Muscle of arm (tissue), 1 donor: ENCODE measurements at regions not wholly inside any gene's neighbourhood (a gene's known extent, or its start where the extent isn't known, plus 50 kb on each side); places are given as distances from the start of the nearest gene placed in this dataset.
"Not testable (repeated sequence)": the region's sequence is repeated elsewhere in the genome, so short reads cannot be mapped to it uniquely, and the experiment has no call there.

Source experiments
- DNase-seq: peaks from one replicate; pipeline ENCODE4 v3.0.0-alpha.2; 2013

DNA sequence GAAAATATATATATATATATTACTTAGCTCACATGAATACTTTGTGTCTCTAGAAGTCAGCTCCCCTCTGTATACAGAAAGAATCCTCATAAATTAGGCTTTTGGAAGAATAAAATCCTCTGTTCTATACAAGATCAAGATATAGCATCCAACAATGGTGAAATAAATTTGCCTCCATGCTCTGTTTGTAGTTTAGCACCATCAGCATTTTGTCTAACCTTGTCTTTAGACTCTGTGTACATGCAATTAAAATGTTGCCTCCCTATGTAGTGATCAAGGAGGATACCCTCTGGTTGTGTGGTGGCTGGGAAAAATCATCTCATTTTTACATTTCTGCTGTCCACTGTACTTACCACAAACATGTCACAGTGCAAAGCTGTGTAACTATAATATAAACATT is 189.7 kb downstream of the C7orf25 start:
- no peak for DNase-seq

DNA sequence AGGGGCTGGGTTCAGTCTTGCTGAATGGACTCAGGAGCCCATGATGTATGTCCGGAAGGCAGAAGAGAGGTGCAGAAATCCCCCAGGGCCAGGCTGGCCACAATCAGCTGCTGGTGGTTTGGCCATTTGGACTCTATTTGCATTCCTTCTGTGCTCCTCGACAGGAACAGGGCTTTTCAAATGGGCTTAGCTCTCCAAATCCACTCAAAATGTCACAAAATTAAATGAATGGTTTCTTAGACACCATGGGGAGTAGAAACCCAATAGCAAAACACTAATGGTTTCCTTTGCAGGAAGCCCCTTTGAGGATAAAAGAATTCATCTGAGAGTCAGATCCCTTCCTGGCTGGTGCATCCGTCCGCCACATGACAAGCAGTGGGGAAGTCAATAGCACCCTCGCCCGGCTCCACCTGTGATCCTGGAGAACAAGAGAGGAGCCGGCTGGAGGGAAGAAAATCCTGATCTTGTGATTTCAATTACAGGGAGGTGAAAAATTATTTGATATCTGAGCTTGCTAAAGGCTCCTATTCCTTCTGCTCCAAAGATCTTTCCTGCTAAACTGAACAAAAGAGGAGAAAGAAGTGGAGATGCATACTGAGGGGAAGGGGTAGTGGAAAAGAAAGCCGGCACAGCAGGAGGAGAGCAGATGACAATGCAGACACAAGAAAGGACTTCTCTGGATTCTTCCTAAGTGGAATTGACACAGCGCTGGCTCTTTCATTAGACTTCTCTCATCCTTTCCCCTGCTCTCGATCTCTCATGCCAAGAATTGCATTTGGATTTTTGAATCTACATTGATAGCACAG is 190.7 kb downstream of the C7orf25 start:
- no peak for DNase-seq

DNA sequence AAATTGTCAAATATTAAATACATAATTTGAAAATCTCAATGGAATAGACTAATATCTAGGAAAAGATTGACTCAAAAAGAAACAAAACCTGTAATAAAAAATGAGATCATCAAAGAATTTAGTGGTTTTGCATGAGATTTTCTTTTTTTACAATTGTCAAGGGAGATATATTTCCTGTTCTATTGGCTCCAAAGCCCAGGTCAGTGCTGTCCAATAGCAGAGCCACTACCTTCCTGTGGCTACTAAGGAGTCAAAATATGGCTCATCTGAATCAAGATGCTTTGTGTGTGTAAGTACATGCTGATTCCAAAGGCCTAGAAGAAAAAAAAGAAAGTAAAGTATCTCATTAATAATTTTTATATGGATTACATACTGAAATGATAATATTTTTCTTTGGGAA is 191.9 kb downstream of the C7orf25 start:
- DNase-seq: no peak

DNA sequence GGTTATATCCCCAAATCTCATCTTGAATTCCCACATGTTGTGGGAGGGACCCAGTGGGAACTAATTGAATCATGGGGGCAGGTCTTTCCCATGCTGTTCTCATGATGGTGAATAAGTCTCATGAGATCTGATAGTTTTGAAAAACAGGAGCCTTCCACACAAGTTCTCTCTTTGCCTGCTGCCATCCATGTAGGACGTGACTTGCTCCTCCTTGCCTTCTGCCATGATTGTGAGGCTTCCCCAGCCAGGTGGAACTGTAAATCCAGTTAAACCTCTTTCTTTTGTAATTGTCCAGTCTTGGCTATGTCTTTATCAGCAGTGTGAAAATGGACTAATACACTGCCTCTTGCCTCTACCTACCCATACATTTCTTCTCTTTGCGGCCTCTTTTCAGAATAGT is 193.4 kb downstream of the C7orf25 start:
- not testable (repeated sequence) for DNase-seq

DNA sequence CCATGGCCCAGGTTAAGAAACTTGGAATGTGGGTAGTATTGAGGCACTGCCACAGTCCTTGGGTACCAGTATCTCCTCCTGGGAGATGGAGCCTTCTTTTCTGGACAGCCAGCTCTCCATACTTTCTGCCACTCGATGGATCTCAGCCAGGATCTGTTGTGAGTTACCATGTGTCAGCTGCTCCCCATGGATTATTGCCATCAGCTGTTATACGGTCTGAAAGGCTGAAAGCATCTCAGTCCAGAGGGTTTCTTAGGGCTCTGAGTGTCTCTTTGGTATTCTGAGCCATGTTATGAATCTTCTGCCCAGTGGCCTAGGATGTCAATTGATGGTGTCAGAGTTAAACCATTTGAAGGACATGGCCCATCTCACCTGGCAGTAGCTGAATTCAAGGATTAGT is 197.5 kb downstream of the C7orf25 start:
- no peak for DNase-seq

DNA sequence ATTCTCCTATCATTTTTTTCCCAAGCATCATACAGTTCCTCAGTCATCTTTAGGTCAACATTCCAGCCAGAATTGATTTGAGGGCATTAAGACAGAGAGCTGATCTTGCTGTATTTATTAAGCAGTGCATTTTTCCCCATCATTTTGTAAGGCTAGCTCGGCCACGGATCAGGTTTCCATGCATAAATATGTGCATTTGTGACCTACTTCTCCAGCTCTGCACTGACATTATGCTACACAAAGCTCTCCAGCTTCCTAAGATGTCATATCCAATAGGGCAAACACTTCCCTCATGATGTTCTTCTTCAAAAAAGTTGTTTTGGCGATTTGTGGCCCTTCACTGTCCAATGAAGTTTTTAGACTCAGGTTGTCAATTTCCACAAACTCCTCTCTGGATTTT is 202.6 kb downstream of the C7orf25 start:
- DNase-seq: no peak

DNA sequence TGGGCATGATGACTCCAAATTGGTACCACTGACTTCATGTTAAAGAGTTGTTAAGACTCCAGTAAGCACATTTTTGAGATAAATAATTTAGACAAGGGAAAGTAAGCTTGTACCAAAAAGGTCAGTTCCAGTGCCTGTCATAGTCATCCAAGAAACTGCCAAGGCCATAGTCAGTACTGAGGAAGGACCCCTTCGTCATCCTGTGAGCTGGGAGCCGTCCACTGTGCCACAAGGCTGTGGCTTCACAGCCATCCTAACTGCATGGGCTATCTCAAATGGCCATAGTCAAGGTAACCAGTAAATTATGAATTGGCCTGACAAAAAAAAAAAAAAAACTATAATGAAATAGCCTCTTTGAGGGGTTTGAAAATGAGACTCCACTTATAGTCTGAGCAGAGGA is 207.2 kb downstream of the C7orf25 start:
- no peak for DNase-seq

DNA sequence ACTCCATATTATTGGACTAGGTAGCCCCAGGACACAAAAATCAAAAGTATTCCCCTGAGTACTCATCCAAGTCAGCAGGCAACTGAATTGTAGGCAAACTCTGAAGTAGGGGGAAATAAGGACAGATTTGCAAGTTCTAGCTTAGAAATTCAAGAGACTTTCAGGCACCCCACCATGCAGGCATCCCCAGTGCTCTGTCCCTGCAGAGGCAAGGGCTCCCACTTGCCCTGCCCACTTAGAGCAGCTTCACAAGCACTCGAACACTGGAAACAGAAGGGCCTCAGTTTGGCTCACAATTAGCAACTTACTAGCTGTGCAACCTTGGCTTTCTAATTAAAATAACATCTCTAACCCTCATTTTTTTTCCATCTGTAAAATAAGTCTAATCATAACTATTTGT is 209.2 kb downstream of the C7orf25 start:
- DNase-seq: no peak

DNA sequence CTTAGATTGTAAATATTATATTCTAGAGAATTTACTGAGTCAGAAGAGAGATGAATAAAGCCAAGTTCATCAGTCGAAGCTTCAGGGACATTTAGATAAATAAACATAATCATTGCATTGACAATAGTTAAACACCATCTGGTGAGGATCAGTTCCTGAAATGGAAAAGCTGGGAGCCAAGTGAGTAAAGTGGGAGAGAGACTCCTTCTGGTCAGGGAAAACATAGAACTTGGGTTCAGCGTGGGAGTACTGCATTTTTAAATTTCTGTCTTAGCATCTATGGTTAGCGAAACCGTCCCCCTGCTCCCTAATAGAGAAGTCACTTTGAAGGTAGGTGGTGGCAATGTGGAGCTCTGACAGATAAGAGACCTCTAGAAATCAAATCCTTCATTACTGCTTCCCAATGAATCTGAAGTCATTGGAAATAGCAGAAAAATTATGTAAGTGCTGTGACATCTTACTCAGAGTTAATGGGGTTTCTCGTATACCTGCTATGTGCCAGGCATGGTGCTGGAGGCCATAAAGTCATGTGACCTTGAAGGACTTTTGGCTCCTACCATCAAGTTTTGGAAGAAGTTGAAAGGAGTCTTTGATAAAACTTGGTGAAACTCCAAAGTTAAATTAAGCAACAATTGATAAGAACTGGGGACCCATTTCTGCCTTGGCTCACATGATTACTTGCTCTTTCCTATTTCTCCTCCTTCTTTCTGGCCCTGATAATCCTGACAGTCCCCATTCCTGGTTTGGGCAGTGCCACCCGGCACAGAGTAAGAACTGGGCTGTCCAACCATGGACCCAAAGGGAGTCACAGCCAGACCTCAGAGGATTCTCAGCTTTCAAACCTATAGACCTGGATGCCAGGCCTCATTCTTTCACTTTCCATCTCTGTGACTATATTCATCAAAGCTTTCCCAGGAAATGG is 211.2 kb downstream of the C7orf25 start:
- DNase-seq: peak; percentile 49

DNA sequence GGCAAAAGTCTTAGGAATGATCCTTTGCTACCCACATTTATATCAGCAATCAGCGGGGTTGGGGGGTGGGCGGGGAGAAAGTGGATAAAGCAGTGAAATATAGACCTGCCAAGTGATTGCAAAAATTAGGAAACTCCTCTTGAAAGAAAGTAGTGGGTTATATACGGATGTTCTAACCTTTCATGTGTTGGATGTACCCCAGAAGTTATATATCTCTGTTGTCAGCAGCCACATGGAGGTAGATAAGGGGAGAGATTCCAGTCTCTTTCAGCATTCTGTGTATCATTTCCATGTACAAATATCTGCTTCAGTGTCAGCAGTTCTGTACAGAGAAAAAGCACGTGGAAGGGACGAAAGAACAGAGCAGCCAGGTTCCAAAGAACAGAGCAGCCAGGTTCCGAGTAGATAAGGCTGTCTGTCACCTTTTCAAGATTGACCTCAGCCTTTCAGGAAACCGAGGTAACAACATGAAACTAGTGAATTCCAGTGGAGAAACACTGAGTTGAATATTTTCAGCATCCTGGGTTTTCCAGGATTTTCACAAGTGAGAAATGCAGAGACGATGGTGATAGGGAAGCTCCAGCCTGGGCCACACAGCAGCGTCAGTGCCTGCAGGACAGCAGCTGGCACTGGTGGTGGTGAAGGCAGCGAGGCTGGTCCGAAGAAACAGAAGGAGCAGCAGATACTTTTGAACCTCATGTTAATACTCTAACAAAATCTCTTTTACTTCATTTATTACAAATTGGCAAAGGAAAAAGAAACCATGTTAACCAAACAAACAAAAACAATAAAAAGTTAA is 212.3 kb downstream of the C7orf25 start:
- no peak for DNase-seq

DNA sequence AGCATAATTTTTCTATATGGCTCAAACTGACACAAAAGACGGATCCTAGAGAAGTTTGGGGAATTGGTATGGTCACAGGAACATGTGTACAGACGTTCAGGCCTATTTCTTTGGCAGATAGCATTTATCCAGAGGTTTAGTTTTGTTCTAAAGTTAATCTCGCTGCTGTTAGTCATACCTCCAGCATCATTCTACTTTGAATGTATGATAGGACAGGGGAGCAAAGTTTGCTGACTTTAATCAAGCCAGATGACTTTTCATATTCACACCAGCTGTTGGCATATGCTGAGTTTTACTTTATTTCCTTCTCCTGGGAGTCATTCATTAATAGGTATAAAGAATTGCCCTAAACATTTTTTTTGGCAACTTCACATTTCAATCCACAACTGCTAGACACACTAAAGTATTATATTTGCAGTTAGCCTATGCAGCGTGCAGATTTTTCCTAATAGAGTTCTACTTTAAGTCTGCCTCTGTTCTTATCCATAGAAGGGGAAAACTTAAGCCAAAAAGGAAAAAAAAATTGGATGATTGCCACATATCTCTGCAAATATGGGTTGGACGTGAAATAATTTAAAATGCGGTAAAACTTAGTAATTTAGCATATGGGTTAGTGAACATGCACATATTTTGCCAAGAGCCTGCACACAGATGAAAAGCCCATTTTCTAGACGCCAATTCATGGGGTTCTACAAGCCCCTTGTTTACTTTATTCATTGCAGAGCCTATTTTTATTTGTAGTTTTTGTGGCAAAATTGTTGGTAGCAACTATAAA is 213.1 kb downstream of the C7orf25 start:
- DNase-seq: peak; percentile 68

DNA sequence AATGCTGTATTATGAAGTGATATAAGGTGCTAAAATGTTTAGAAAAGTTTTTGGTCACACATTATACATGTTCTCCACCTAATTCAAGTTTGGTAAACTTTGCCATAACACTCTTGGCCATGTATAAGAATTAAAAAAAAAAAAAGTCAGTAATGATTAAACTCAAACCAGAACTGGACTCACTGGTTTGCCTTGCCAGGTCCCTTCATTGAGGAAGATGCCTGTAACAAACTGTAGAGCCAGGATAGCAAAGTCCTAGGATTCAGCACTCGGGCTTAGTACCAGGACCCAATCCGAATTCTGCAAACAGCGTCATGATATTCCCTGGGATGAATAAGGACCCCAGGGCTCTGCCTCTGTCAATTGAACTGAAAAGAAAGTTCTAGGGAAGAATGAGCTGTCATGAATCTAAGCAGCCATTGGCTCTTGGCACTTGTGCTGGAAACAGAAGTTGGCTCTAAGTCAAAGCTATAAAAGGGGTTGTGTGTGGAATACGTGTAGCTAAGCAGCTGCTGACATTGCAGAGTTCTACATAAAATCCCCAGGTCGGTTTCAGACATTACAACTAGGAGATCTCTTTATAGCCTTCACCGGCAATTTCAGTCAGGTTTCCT is 216.9 kb downstream of the C7orf25 start:
- peak; percentile 85 for DNase-seq

DNA sequence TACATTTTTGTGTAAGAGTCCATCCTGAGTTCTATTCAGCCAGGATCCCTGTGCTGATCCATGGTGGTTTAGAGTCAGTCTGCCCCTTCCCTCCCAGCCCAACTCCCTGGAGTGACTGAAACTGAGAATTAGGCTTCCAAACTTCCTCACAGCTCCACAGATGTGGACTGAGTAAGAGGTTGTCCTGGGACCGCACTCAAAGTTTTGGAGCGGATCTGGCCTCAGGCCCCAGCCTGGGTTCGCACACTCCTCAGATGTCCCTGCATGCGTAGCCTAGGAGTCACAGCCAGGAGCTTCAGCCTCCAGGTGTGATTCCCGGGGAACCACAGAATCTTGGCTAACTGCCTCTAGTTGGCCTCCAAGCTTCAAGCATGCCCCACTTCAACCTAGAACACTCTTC is 218.1 kb downstream of the C7orf25 start:
- peak; percentile 45 for DNase-seq

DNA sequence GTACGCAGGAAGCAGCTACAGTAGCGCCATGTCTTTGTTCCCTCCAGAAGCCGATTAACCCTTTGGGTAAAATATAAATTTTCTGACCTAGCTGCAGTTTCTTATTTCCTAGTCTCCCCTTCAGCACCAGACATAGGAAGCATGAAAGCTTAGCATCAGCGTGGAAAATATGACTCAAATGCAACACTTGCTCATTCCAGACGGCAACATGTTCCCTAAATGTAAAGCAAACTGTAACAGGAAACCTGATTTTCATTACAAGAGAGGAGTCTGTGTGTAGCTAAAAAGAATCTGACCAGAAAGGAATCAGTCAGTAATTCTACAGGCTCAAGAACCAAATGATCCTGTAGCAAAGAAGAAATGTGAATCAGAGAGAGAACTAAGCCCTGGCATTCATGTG is 219.2 kb downstream of the C7orf25 start:
- DNase-seq: peak; percentile 72

DNA sequence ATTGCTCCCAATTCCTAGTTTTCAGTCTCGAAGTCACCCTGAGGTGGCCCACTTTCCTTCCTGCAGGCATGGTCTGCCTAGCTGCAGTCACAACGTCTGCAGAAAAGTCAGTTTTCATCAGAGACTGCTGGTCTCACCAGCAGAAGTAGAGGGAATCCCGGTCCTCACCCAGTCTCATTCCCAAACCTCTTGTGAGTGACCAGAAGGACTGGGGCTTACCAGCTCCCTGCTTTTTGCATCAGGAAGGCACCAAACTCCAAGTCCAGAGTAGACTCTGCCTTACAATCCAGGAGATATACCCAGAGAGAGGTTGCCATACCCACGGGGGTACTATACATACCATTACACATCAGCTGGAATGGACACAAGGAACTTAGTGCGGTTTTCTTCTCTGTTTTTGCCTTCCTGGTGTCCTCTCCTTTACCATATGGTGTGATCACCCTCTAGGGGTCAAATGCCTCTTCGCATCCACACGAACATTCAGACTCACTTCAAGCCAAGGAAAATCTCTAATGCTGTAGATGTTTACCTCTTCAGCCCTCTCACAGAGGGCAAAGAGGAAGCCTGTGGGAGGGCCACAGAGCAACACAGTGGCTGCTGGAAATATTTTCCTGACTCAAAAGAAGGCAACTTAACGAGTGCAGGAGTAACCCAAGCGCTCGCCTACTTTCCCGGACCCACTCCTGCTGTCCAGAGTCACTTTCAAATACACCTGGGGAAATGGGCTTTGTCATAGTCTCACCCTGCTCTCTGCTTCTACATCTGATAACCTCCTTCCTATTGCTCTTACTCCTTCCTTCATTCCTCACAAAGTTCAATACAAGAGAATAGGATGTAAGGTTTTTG is 220.9 kb downstream of the C7orf25 start:
- peak; percentile 49 for DNase-seq

DNA sequence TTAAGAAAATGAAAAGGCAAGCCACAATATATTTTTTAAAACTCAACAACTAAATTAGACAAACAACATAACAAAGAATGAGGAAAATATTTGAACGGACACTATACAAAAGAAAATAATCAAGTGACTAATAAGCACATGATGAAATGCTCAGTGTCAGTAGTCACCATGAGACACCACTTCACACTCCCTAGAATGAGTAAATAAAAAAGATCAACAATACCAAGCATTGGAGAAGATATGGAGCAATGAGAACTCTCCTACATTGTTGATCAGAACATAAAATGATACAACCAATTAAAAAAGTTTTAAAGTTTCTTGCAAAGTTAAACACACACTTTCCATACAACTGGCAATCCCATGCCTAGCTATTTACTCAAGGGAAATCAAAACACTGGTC is 222.2 kb downstream of the C7orf25 start:
- DNase-seq: no peak

DNA sequence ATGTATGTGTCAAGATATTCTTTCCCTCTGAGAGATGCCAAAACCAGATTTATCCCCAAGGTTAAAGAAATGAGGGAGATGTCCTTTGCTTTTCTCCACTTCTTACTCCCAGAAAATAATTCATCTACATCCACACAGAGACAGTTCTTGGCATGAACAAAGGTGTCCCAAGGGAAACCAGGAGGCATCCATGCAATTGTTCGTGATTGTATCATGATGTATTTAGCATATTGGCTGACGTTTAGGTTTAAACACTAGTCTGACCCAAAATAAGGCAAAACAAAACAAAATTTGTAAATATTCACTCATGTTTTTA is 223.9 kb downstream of the C7orf25 start:
- DNase-seq: no peak

DNA sequence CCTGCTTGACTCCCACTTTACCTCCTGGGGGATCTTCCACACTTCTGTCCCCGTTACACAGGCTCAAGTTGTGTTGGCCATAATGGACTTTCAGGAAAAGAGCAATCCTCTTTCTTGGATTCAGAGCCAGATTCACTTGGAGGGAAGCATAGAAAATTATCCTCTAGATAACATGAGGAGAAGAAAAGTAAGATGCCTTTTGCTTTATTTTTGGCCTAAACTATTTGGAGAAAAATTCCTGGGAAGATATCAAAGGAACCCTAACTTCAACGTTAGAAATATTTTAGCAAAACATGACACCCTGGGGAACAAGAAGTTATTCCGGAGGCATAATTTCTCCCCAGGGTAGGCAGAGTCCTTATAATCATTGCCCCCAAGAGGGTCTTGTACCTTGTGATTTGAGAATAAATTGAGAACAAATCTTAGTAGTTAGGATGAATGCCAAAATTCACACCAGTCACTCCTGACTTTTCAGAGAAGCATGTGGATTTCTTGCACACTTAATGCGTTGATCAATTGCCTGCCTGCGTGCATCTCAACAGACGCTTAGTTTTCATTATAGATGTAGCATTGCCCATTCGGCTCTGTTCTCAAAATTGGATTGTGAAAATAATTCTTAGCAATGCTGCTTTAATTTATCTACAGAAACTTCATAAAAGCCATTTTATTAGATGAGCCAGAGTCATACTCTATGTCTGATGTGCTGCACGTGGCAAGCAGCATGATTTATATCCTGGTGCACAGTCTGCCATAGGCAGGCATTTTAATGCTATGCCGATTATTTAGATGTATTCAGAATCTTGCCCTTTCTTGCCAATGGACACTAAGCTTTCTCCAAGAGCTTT is 224.4 kb downstream of the C7orf25 start:
- DNase-seq: peak; percentile 33

DNA sequence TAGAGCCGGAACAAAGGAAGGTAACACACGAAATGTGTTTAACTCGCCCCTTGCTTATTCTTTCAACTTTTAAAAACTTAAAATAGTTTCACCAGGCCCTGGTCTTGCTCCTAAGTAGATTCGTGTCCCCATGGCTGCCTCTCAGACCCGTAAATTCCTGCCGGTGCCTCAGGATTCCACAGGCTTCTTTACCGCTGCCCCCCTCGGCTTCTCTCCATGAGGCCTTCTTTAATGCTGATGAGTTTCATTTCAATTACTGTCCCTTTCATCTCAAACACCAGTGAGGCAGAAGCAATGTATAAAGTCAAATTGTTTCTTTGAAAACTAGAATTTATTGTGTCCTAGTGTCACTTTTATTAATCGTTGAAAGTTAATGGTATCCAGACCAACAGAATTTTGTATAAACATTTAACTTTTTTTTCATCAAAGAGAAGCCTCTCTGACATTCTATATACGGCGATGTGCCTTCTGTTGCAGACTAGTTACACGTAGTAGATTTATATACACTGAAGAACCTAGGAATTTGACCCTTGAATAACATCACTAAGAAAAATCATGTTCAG is 225.2 kb downstream of the C7orf25 start:
- no peak for DNase-seq
